Right lobe of liver (tissue), 6 donors: ENCODE measurements at regions not wholly inside any gene's neighbourhood (a gene's known extent, or its start where the extent isn't known, plus 50 kb on each side); places are given as distances from the start of the nearest gene placed in this dataset.

Source experiments
- ATAC-seq, 4 donors: fragments of 200-7000 bp; cut with Tn5 transposase; one replicate each; pipeline ENCODE4 v1.9.1; 2020; ENCODE audit warnings: mild to moderate bottlenecking in 4 of 4, moderate library complexity in 4 of 4
- DNase-seq, 3 donors: peaks; one replicate each; pipeline ENCODE4 v3.0.0-alpha.2; 2020
- H3K27ac ChIP-seq, 3 donors: fragments of 200-600 bp; one replicate each; pipeline ENCODE4 v1.8.0; 2022
- H3K27me3 ChIP-seq, 2 donors: fragments of 200-600 bp; one replicate each; pipeline ENCODE4 v1.8.0; 2022
- H3K36me3 ChIP-seq, 4 donors: fragments of 200-600 bp; sonication (generic) in 1 of 4; one replicate each; pipeline versions ENCODE4 v1.5.1 to v1.8.0; 2017 to 2022; ENCODE audit warnings: control low read depth in 1 of 4
- H3K4me1 ChIP-seq, 4 donors: fragments of 200-600 bp; sonication (generic) in 1 of 4; one replicate each; pipeline versions ENCODE4 v1.5.1 to v1.8.0; 2017 to 2022; ENCODE audit warnings: control low read depth in 1 of 4
- H3K4me3 ChIP-seq, 3 donors: fragments of 200-600 bp; one replicate each; pipeline ENCODE4 v1.8.0; 2022
- H3K9me3 ChIP-seq, 4 donors: fragments of 200-600 bp; sonication (generic) in 1 of 4; one replicate each; pipeline versions ENCODE4 v1.5.1 to v1.8.0; 2017 to 2022; ENCODE audit warnings: control low read depth in 1 of 4
- POLR2A ChIP-seq: fragments of 450-650 bp; IDR thresholded peaks from one replicate; pipeline ENCODE4 v1.6.1; 2017; ENCODE audit warnings: antibody characterized with exemption, mild to moderate bottlenecking
- WGBS: methylation state at CpG from one replicate; pipeline ENCODE4 v1.1.6; 2018; ENCODE audit warnings: low coverage, low lambda C conversion rate; ENCODE audit not compliant: insufficient coverage; ENCODE audit errors: missing lambda C conversion rate; 5-methylcytosine and 5-hydroxymethylcytosine counted together
- intact Hi-C, 2 donors: fragments of 100-400 bp; cut with DNase I; formaldehyde crosslinking; loops; one replicate each; pipeline versions ENCODE4 v1.11.2 to v1.14.1; 2022
- TF ChIP-seq, protein P1 (sequence below), 4 donors: fragments of 200-600 bp in 3 of 4; fragments of 450-650 bp in 1 of 4; IDR thresholded peaks; one replicate each; pipeline versions ENCODE4 v1.5.1 to v1.8.0; 2016 to 2022; ENCODE audit warnings: antibody characterized with exemption in 4 of 4, mild to moderate bottlenecking in 2 of 4
- donor health status: DM: no; HTN: yes; CAD: no.
- donor health status: DM: no; HTN: no; CAD: no.
- donor health status: DM: no; HTN: no; CAD: no.
- donor health status: DM: no; HTN: yes; CAD: no.
- donor health status: DM: no; HTN: yes; CAD: no.

DNA sequence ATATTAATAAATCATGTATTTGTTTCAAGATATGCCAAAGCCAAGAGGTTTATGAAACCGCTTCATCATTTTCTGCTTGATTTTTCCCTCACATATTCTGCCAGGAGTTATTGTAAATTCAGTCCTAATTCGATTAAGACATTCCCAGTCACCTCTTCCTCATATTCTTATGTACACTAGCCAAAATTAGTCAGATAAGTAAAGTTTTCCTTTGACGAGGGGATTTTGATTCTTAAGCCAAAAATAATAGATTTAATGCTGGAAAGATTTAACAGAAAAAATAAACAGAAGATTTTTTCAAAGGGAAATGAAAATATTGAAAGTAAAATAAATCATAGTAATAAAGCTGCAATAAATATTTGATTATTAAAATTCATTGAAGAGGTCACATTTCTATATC is 51.0 kb upstream of the VEGFC start:
- Histone ChIP-seq H3K27me3 (no peaks in the 10 kb centered on the region), H3K36me3 (no peaks in the 10 kb centered on the region), H3K4me1 (no peaks in the 10 kb centered on the region), H3K9me3 (no peaks in the 10 kb centered on the region), H3K4me3 (no peak overlapping the region), H3K27ac (no peak overlapping the region)
- ATAC-seq (no peak), DNase-seq (no peak)
- intact Hi-C loops, result no loop called here
- WGBS, result 24% methylated on average over 3 of the region's 3 CpGs
- TF ChIP-seq POLR2A, result no peak
- TF ChIP-seq, protein P1, sequence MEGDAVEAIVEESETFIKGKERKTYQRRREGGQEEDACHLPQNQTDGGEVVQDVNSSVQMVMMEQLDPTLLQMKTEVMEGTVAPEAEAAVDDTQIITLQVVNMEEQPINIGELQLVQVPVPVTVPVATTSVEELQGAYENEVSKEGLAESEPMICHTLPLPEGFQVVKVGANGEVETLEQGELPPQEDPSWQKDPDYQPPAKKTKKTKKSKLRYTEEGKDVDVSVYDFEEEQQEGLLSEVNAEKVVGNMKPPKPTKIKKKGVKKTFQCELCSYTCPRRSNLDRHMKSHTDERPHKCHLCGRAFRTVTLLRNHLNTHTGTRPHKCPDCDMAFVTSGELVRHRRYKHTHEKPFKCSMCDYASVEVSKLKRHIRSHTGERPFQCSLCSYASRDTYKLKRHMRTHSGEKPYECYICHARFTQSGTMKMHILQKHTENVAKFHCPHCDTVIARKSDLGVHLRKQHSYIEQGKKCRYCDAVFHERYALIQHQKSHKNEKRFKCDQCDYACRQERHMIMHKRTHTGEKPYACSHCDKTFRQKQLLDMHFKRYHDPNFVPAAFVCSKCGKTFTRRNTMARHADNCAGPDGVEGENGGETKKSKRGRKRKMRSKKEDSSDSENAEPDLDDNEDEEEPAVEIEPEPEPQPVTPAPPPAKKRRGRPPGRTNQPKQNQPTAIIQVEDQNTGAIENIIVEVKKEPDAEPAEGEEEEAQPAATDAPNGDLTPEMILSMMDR (IDR thresholded peaks at IDR 0.05), result no peak

DNA sequence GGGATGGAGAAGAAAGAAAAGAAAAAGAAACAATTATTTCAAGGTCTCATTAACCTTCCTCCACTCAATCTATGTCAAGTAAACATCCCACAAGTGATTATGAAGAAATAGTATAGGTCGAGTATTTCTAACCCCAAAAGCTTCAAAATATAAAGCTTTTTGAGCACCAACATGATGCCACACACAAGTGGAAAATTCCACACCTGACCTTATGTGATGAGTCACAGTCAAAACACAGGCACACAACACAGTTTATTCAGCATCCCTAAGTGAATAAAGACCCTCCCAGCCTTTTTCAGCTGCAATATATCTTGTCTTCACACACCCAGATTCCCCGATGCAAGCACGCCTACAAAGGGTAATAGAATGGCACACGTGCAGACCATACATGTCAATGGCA is 51.7 kb upstream of the VEGFC start:
- Histone ChIP-seq H3K4me3 (no peak overlapping the region), H3K4me1 (no peaks in the 10 kb centered on the region), H3K36me3 (no peaks in the 10 kb centered on the region), H3K27ac (no peak overlapping the region), H3K9me3 (no peaks in the 10 kb centered on the region), H3K27me3 (no peaks in the 10 kb centered on the region)
- DNase-seq (no peak), ATAC-seq (no peak)
- 56% methylated on average over 4 of the region's 4 CpGs for WGBS
- TF ChIP-seq POLR2A, result no peak
- TF ChIP-seq, protein P1 (IDR thresholded peaks at IDR 0.05), result no peak
- intact Hi-C loops, result no loop called here

DNA sequence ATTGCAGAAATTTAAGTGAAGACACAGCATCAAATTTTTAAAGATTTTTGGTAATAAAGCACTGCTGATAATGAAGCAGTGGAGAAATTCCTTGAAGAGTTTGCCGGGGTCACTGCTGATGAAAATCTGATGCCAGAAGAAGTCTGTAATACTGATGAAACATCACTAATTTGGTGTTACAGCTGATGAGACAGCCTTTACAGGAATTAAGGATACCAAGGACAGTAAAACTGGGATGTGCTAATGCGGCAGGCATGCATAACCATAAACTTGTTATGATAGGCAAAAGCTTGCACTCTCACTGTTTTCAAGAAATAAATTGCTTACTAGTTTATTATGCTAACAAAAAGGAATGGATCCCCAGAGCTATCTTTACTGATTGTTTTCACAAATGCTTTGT is 52.9 kb upstream of the VEGFC start:
- no peaks in the 10 kb centered on the region for H3K4me1 ChIP-seq
- 68% methylated on average over 2 of the region's 2 CpGs for WGBS
- intact Hi-C loops, result no loop called here
- H3K36me3 ChIP-seq, result no peaks in the 10 kb centered on the region
- no peaks in the 10 kb centered on the region for H3K9me3 ChIP-seq
- DNase-seq, result no peak
- no peak for ATAC-seq
- H3K27me3 ChIP-seq, result no peaks in the 10 kb centered on the region
- no peak overlapping the region for H3K4me3 ChIP-seq
- H3K27ac ChIP-seq, result no peak overlapping the region
- TF ChIP-seq, protein P1 (IDR thresholded peaks at IDR 0.05), result no peak
- no peak for TF ChIP-seq POLR2A

DNA sequence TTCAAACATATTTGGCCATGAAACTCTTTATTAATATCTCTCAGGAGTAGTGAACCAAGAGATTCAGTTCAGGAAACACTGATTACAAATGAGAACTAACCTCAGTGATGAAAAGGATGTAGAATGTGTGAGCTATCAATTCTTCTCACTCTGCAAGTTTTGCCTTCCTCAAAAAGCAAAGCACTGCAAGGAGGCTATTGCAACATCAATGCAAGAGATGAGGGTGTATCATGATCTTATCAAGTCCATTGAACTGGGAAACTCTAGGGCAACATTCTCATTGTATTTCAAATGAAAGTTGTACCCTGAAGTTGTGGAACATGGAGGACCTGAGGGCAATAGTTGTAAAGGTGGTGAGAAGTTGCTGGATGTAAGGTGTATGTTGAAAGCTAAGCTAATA is 56.4 kb upstream of the VEGFC start:
- H3K9me3 ChIP-seq, result no peaks in the 10 kb centered on the region
- H3K27me3 ChIP-seq, result no peaks in the 10 kb centered on the region
- TF ChIP-seq POLR2A, result no peak
- H3K4me1 ChIP-seq, result no peaks in the 10 kb centered on the region
- no peak for ATAC-seq
- DNase-seq, result no peak
- no peak overlapping the region for H3K4me3 ChIP-seq
- no peak overlapping the region for H3K27ac ChIP-seq
- no peaks in the 10 kb centered on the region for H3K36me3 ChIP-seq
- intact Hi-C loops, result no loop called here

DNA sequence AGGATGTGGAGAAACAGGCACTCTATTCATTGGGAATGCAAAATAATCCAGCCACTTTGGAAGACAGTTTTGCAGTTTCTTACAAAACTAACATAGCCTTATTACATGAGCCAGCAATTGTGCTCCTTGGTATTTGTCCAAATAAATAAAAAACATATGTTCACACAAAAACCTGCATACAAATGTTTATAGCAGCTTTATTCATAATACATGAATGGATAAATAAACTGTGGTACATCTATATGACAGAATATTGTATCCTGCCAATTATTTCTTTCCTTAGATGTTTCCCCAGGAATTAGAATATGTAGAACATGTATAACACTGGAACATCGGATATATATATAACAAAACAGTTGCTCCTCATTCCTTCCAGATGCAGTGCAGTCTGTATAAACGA is 57.7 kb upstream of the VEGFC start:
- ATAC-seq (no peak), DNase-seq (no peak)
- Histone ChIP-seq H3K27me3 (no peaks in the 10 kb centered on the region), H3K27ac (no peak overlapping the region), H3K4me3 (no peak overlapping the region), H3K4me1 (no peaks in the 10 kb centered on the region), H3K36me3 (no peaks in the 10 kb centered on the region), H3K9me3 (no peaks in the 10 kb centered on the region)
- WGBS, result 54% methylated on average over 2 of the region's 2 CpGs
- intact Hi-C loops, result no loop called here
- TF ChIP-seq POLR2A, result no peak
- TF ChIP-seq, protein P1 (IDR thresholded peaks at IDR 0.05), result no peak
